ENCODE measurements at regions not wholly inside any gene's neighbourhood (a gene's known extent, or its start where the extent isn't known, plus 50 kb on each side); places are given as distances from the start of the nearest gene placed in this dataset.

GRCh38 chr3:117632191-117632590 lies 922.6 kb downstream of the TUSC7 start:
- no peak for DNase-seq

DNA sequence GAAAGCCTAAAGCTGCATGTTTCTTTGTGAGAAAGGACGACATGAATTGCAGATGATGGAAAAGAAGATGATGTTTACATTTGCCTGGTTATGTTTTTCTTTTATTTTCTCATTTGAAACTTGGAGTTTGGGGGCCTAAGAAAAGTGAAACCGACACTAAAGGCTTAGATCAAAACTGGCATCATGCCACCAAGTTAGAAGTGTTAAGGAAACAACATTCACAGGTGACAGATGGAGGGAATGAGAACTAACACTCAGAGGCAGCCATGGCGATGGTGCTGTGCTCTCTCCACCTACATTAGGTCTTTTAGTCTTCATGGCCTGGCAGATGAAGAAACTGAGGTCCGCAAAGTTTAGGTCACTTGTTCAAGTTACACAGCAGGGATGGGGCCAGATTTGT lies 923.6 kb downstream of the TUSC7 start:
- no peak for DNase-seq

- no peak for DNase-seq
Measured at GRCh38 chr3:117637666-117638065, 928.1 kb downstream of the TUSC7 start.

- DNase-seq = no peak
Measured at GRCh38 chr3:117644203-117644602, 934.6 kb downstream of the TUSC7 start.

DNA sequence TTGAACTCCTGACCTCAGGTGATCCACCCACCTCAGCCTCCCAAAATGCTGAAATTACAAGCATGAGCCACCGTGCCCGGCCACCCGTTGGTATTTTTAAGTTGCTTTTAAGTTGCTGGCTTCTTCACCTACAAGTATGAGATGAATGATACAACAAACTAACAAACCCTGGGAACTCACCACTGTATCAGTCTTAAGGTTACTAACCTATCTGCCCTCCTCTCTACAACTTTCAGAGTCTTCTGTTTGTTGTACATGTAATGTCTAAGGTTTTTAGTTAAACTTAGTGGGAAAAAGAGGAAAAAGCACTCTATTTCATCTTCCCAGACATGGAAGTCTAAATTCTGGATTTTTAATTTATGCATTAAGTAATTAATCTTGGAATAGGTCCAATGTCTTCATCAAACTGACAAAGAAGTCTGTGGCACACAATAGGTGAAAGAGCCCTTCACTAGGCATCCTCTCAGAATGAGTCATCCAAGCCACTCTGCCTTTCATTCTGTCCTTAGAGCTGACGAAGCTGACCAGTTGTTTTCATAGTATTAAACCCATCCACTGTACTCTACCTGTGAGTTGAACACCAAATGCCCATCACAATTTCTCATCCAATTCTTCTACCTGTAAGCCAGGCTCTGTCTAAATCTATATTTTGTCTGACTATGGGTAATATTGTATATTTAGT lies 936.1 kb downstream of the TUSC7 start:
- no peak for DNase-seq

GRCh38 chr3:117647435-117647834 lies 937.9 kb downstream of the TUSC7 start:
- DNase-seq = no peak

GRCh38 chr3:117651246-117651645 lies 941.7 kb downstream of the TUSC7 start:
- no peak for DNase-seq

DNA sequence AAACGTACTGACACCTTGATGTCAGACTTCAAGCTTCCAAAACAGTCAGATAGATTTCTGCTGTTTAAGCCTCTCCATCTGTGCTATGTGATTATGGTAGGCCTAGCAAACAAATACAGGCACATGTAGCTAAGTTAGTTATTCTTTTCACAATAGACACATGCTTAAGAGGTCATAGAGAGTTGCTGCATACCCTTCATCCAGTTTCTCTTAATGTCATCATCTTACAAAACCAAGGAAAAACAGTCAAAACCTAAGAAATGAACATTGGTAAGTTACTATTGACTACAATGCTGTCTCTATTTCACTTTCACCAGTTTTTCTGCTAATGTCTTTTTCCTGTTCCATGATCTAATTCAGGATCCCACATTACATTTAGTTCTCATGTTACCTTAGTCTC lies 946.8 kb downstream of the TUSC7 start:
- no peak for DNase-seq

GRCh38 chr3:117657278-117657677 lies 947.7 kb downstream of the TUSC7 start:
- DNase-seq = no peak

DNA sequence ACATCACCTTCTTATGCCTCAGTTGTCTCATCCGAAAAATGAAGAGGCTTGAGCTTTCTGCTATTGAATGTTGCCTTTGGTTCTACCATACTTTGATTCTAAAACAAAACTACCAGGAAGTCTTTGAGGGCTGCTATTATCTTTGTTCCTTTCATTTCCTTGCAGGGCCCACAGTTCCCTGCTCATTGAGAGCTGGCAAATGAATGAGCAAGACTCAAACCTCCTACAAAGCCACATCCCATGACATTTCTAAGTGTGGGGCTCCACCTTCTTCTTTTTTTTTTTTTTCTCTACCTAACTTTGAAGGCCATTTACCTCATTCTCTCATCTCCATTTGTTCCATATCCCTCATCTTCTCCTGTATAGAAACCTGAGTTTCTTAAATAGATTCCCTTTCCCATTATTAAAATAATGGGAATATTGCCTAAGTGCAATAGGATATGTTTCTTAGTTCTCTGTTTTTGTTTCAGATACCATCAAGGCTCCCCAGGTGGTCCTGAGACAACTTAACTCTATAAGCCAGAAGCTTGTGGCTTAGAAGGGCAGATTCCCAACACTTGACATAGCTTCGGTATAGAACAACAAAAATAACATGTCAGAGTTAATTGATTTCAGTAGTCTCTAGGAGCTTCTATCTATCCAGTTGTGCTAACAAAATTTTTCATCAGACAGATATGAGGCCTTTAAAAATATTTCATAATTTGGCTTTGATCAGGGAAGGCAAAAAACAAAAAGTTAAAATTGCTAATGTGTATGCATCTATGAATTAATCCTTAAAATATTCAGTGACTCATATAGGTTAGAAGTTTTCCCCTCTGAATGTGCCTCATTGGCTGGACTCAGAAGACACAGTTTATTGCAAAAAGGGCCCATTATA lies 951.6 kb downstream of the TUSC7 start:
- no peak for DNase-seq

GRCh38 chr3:117661818-117662095 lies 952.2 kb downstream of the TUSC7 start:
- DNase-seq = no peak

- no peak for DNase-seq
Measured at GRCh38 chr3:117665296-117665695, 955.7 kb downstream of the TUSC7 start.

- DNase-seq = no peak
Measured at GRCh38 chr3:117666325-117666724, 956.7 kb downstream of the TUSC7 start.

- DNase-seq = no peak
Measured at GRCh38 chr3:117666812-117667211, 957.2 kb downstream of the TUSC7 start.

DNA sequence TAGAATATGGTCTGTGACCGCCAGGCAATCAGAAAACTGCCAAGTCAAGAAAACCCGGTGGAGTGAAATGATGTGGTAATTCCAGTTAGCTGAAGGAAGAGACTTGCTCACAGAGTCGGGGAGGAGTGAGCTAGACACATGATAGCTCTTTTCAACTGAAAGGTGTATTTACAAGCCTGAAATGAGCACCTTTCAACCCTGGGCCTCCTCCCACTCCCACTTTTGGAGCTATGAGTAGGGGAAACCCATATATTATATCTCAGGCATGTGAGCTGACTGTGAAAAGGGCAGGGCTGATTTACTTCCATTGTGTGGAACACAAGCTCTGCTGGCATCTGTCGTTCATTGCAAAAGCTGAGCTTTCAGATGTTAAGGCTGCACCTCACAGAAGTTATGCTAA lies 960.2 kb downstream of the TUSC7 start:
- DNase-seq = peak; percentile 34

- peak; percentile 80 for DNase-seq
Measured at GRCh38 chr3:117671722-117672318, 962.2 kb downstream of the TUSC7 start.

DNA sequence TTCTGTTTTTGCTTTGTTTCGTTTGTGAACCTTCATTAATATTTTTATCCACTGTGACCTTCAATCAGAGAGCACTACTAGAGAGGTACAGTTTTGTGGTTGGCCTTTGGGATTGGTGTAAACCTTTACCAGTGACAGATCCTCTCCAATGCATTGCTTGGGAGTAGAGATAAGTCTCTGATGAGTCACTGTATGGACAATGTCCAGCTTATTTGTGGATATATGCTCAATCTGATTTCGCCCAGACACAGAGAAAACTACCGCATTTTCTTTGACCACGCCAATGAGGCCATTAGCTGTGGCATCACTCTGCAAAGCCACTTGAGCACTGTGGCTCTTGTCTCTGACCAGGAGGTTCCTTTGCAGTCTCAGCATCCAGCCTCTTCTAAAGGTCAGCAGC lies 964.7 kb downstream of the TUSC7 start:
- DNase-seq = no peak

GRCh38 chr3:117681619-117682018 lies 972.0 kb downstream of the TUSC7 start:
- no peak for DNase-seq

- DNase-seq = no peak
Measured at GRCh38 chr3:117687096-117687495, 977.5 kb downstream of the TUSC7 start.

- no peak for DNase-seq
Measured at GRCh38 chr3:117688583-117688982, 979.0 kb downstream of the TUSC7 start.

DNA sequence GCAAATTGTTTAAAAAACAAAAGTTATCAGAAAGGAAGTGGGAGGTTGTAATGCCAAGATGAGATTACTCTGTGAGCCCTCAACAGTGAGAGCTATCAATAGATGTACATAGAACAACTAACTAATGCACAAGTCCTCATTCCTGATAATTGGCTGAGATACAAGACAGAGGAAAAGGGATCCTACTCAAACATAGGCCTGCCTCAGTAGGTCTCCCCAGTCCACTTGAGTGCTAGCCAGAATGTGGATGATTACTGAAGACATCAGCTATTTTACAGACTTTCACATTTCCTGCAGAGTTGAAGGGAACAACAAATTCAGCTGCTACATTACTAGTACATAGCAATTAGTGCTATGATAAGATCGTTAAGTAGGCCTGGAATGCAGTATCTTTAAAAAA lies 981.9 kb downstream of the TUSC7 start:
- DNase-seq = no peak

DNA sequence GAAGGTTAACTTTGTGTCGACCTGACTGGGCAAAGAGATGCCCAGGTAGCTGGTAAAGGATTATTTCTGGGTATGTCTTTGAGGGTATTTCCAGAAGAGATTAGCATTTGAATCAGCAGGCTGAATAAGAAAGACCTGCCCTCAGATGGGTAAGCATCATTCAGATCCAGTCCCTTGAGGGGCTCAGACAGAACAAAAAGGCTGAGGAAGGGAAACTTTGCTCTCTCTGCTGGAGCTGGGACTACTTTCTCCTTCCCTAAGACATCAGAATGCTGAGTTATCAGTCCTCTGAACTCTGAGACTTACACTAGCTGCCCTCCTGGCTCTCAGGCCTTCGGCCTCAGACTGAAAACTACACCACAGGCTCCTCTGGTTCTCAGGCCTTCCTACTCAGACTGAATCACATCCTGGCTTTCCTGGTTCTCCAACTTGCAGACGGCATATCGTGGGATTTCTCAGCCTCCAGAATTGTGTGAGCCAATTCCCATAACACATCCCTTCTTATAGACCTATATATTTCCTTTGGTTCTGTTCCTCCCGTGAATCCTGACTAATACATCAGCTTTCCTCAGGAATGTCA lies 982.9 kb downstream of the TUSC7 start:
- no peak for DNase-seq

GRCh38 chr3:117695321-117695720 lies 985.7 kb downstream of the TUSC7 start:
- no peak for DNase-seq
